Neural cell (in vitro differentiated cells): ENCODE measurements at regions not wholly inside any gene's neighbourhood (a gene's known extent, or its start where the extent isn't known, plus 50 kb on each side); places are given as distances from the start of the nearest gene placed in this dataset.

Experiments used
- CTCF ChIP-seq: fragments of 450-650 bp; IDR thresholded peaks from 2 replicates; pipeline ENCODE4 v1.5.1; 2014; ENCODE audit warnings: antibody characterized with exemption, mild to moderate bottlenecking, moderate library complexity; ENCODE audit not compliant: poor library complexity, severe bottlenecking
- EZH2 ChIP-seq: fragments of 200-600, 300-800 bp; shearing (Covaris generic), sonication (generic); IDR thresholded peaks from 2 replicates; pipeline ENCODE4 v1.6.1; 2014; ENCODE audit warnings: antibody characterized with exemption, low read length, borderline replicate concordance, mild to moderate bottlenecking; ENCODE audit not compliant: insufficient read depth, poor library complexity, severe bottlenecking
- POLR2AphosphoS5 ChIP-seq: IDR thresholded peaks from 2 replicates; pipeline ENCODE4 v1.6.1; 2012
- SMC3 ChIP-seq: fragments of 450-650 bp; conservative IDR thresholded peaks from 2 replicates; pipeline ENCODE4 v1.6.1; 2014; ENCODE audit warnings: antibody characterized with exemption, mild to moderate bottlenecking, moderate library complexity; ENCODE audit not compliant: poor library complexity
- TAF1 ChIP-seq: IDR thresholded peaks from 2 replicates; pipeline ENCODE4 v1.6.1; 2012; ENCODE audit warnings: low read depth

- TF ChIP-seq CTCF (no peak), POLR2AphosphoS5 (no peak), TAF1 (no peak), SMC3 (no peak), EZH2 (no peak)
Measured at GRCh38 chr13:44726214-44726613, 150.1 kb upstream of the TSC22D1 start.
